Tibial nerve (tissue), 4 donors: ENCODE measurements at regions not wholly inside any gene's neighbourhood (a gene's known extent, or its start where the extent isn't known, plus 50 kb on each side); places are given as distances from the start of the nearest gene placed in this dataset.
A peak's percentile ranks its signal among the peaks of the same experiment; 100 is the strongest.

Source experiments
- DNase-seq, 2 donors: peaks; one replicate each; pipeline ENCODE4 v3.0.0-alpha.2; 2019; ENCODE audit warnings: low spot score in 2 of 2
- H3K27ac ChIP-seq, 4 donors: fragments of 200-600 bp; sonication (generic) in 3 of 4; one replicate each; pipeline ENCODE4 v1.5.1; 2017 to 2019; ENCODE audit warnings: mild to moderate bottlenecking in 1 of 4
- H3K27me3 ChIP-seq, 2 donors: fragments of 200-600 bp; sonication (generic) in 1 of 2; one replicate each; pipeline versions ENCODE4 v1.5.1 to v1.6.0; 2017 to 2019
- H3K36me3 ChIP-seq, 3 donors: fragments of 200-600 bp; sonication (generic); one replicate each; pipeline ENCODE4 v1.5.1; 2018 to 2019
- H3K4me1 ChIP-seq, 4 donors: fragments of 200-600 bp; sonication (generic) in 3 of 4; one replicate each; pipeline ENCODE4 v1.5.1; 2017 to 2019
- H3K4me3 ChIP-seq, 4 donors: fragments of 200-600 bp; sonication (generic) in 3 of 4; one replicate each; pipeline ENCODE4 v1.5.1; 2017 to 2019; ENCODE audit warnings: mild to moderate bottlenecking in 1 of 4, moderate library complexity in 1 of 4
- H3K9me3 ChIP-seq, 4 donors: fragments of 200-600 bp; sonication (generic) in 3 of 4; one replicate each; pipeline ENCODE4 v1.5.1; 2017 to 2019
- CTCF ChIP-seq, 5 experiments: fragments of 200-600 bp in 3 of 5; fragments of 450-650 bp in 2 of 5; sonication (generic) in 3 of 5; IDR thresholded peaks; one replicate each; pipeline ENCODE4 v1.5.1; 2016 to 2019; ENCODE audit warnings: antibody characterized with exemption in 5 of 5, mild to moderate bottlenecking in 3 of 5, moderate library complexity in 2 of 5
- EP300 ChIP-seq, 2 donors: sonication (generic); formaldehyde crosslinking; IDR thresholded peaks; one replicate each; pipeline ENCODE4 v1.6.1; 2017; ENCODE audit warnings: antibody characterized with exemption in 2 of 2, mild to moderate bottlenecking in 1 of 2
- POLR2A ChIP-seq, 2 donors: fragments of 450-650 bp; IDR thresholded peaks; one replicate each; pipeline ENCODE4 v1.6.1; 2017; ENCODE audit warnings: antibody characterized with exemption in 2 of 2, mild to moderate bottlenecking in 2 of 2, moderate library complexity in 2 of 2
- WGBS, 2 donors: methylation state at CpG; one replicate each; pipeline ENCODE4 v1.1.5; 2018; 5-methylcytosine and 5-hydroxymethylcytosine counted together

- Histone ChIP-seq H3K4me1 (no peaks in the 10 kb centered on the region), H3K27me3 (no peaks in the 10 kb centered on the region), H3K36me3 (no peaks in the 10 kb centered on the region), H3K4me3 (no peak overlapping the region), H3K9me3 (no peaks in the 10 kb centered on the region), H3K27ac (no peak overlapping the region)
- DNase-seq, result no peak
- WGBS, 2 donors, result 73 to 86% methylated on average over 6 of the region's 6 CpGs
- no peak for TF ChIP-seq CTCF (IDR thresholded peaks at IDR 0.05)
- no peak for TF ChIP-seq POLR2A (IDR thresholded peaks at IDR 0.05)
- TF ChIP-seq EP300 (IDR thresholded peaks at IDR 0.05), result no peak
Measured at GRCh38 chr11:71352748-71353147, 95.4 kb downstream of the DHCR7 start.

GRCh38 chr11:71352226-71352625 lies 96.0 kb downstream of the DHCR7 start:
- H3K9me3 ChIP-seq, result no peaks in the 10 kb centered on the region
- no peak for TF ChIP-seq POLR2A (IDR thresholded peaks at IDR 0.05)
- TF ChIP-seq EP300 (IDR thresholded peaks at IDR 0.05), result no peak
- TF ChIP-seq CTCF (IDR thresholded peaks at IDR 0.05), result no peak
- 75 to 83% methylated on average over 8 of the region's 8 CpGs for WGBS, 2 donors
- DNase-seq, result no peak
- H3K4me1 ChIP-seq, result no peaks in the 10 kb centered on the region
- H3K36me3 ChIP-seq, result no peaks in the 10 kb centered on the region
- no peak overlapping the region for H3K4me3 ChIP-seq
- H3K27ac ChIP-seq, result no peak overlapping the region
- H3K27me3 ChIP-seq, result no peaks in the 10 kb centered on the region

GRCh38 chr11:71349627-71350026 lies 97.2 kb upstream of the SHANK2 start:
- no peaks in the 10 kb centered on the region for H3K4me1 ChIP-seq
- no peaks in the 10 kb centered on the region for H3K36me3 ChIP-seq
- DNase-seq, result no peak
- TF ChIP-seq EP300 (IDR thresholded peaks at IDR 0.05) (no peak), CTCF (IDR thresholded peaks at IDR 0.05) (no peak), POLR2A (IDR thresholded peaks at IDR 0.05) (no peak)
- WGBS, 2 donors, result 69 to 70% methylated on average over 12 of the region's 12 CpGs
- no peaks in the 10 kb centered on the region for H3K9me3 ChIP-seq
- no peaks in the 10 kb centered on the region for H3K27me3 ChIP-seq
- H3K4me3 ChIP-seq, result no peak overlapping the region
- no peak overlapping the region for H3K27ac ChIP-seq

- DNase-seq, result no peak
- TF ChIP-seq EP300 (IDR thresholded peaks at IDR 0.05) (no peak), POLR2A (IDR thresholded peaks at IDR 0.05) (no peak), CTCF (IDR thresholded peaks at IDR 0.05) (no peak)
- H3K4me3 ChIP-seq, result no peak overlapping the region
- no peaks in the 10 kb centered on the region for H3K36me3 ChIP-seq
- H3K4me1 ChIP-seq, result peaks cover 0 to 3% (median 0%) of the 10 kb centered on the region in 4 donors
- WGBS, 2 donors, result 72 to 75% methylated on average over 10 to 11 of the region's 11 CpGs
- no peak overlapping the region for H3K27ac ChIP-seq
- H3K9me3 ChIP-seq, result no peaks in the 10 kb centered on the region
- no peaks in the 10 kb centered on the region for H3K27me3 ChIP-seq
Measured at GRCh38 chr11:71343828-71344400, 91.5 kb upstream of the SHANK2 start.

GRCh38 chr11:71342951-71343827 lies 90.8 kb upstream of the SHANK2 start:
- Histone ChIP-seq H3K27ac (no peak overlapping the region), H3K4me1 (peaks cover 0 to 3% (median 0%) of the 10 kb centered on the region in 4 donors), H3K27me3 (no peaks in the 10 kb centered on the region), H3K4me3 (no peak overlapping the region), H3K36me3 (no peaks in the 10 kb centered on the region), H3K9me3 (no peaks in the 10 kb centered on the region)
- DNase-seq, result no peak
- TF ChIP-seq POLR2A (IDR thresholded peaks at IDR 0.05), result no peak
- peak in 1 of 5 experiments; percentile 20 for TF ChIP-seq CTCF (IDR thresholded peaks at IDR 0.05)
- WGBS, 2 donors, result 73 to 90% methylated on average over 16 to 20 of the region's 20 CpGs
